ENCODE measurements at regions not wholly inside any gene's neighbourhood (a gene's known extent, or its start where the extent isn't known, plus 50 kb on each side); places are given as distances from the start of the nearest gene placed in this dataset.

DNA sequence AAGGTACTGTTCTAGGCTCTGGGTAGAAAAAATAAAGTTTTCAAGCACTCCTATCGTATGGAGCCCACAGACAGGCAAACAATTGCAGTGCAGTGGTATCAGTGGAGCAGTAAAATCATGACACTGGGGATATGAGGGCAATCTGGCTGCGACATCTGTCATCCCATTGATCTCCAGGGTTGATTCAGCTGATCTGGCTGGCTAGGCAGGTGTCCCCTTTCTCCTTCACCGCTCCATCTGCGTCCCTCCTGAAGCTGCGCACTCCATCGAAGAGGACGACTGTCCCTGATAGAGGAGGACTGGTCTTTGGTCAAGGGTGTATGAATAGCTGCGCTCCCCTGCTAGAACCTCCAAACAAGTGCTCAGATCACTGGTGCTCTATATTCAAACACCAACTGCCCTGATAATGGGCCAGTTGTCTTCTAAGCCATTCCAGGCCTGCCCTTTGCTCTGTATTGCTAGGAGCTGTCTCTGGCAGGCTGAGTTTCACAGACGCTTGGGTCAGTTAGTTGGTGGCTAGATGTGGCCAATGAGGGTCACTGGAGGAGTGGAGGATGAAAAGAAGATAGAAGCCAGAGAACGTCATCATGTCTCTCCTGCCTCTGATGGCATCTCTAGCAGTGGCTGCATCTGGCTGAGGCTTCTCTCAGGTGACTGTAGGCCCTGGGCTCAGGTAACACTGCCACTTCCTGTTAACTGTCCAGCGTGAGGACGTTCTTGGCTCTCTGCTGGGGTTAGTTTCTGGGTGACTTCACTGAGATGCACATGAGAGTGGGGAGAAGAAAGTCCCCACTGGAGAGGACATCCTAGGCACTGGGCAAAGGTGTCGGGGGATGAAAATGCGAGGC lies 205.0 kb upstream of the FOXN3 start:
- TF ChIP-seq, protein P1, sequence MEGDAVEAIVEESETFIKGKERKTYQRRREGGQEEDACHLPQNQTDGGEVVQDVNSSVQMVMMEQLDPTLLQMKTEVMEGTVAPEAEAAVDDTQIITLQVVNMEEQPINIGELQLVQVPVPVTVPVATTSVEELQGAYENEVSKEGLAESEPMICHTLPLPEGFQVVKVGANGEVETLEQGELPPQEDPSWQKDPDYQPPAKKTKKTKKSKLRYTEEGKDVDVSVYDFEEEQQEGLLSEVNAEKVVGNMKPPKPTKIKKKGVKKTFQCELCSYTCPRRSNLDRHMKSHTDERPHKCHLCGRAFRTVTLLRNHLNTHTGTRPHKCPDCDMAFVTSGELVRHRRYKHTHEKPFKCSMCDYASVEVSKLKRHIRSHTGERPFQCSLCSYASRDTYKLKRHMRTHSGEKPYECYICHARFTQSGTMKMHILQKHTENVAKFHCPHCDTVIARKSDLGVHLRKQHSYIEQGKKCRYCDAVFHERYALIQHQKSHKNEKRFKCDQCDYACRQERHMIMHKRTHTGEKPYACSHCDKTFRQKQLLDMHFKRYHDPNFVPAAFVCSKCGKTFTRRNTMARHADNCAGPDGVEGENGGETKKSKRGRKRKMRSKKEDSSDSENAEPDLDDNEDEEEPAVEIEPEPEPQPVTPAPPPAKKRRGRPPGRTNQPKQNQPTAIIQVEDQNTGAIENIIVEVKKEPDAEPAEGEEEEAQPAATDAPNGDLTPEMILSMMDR (IDR thresholded peaks at IDR 0.05), result no peak
- no peak for TF ChIP-seq POLR2A (IDR thresholded peaks at IDR 0.05)
